Dendritic cell treated with granulocyte-macrophage colony-stimulating factor and Interleukin-4, amounts not matched to agents 40 ng/mL and 50 ng/mL, for 4 days (primary cell): ENCODE measurements at regions not wholly inside any gene's neighbourhood (a gene's known extent, or its start where the extent isn't known, plus 50 kb on each side); places are given as distances from the start of the nearest gene placed in this dataset.
"Not testable (repeated sequence)": the region's sequence is repeated elsewhere in the genome, so short reads cannot be mapped to it uniquely, and the experiment has no call there.

Experiments used
- H3K27ac Mint-ChIP-seq: one replicate; pipeline ENCODE4 v1.8.0; 2022; ENCODE audit warnings: mild to moderate bottlenecking, mixed read lengths
- H3K27me3 Mint-ChIP-seq: one replicate; pipeline ENCODE4 v1.8.0; 2022; ENCODE audit warnings: mild to moderate bottlenecking, mixed read lengths
- H3K36me3 Mint-ChIP-seq: one replicate; pipeline ENCODE4 v1.8.0; 2022; ENCODE audit warnings: low read depth, mixed read lengths
- H3K4me1 Mint-ChIP-seq: one replicate; pipeline ENCODE4 v1.8.0; 2022; ENCODE audit warnings: low read depth, mixed read lengths
- H3K4me3 Mint-ChIP-seq: one replicate; pipeline ENCODE4 v1.8.0; 2022; ENCODE audit warnings: mild to moderate bottlenecking, moderate library complexity, mixed read lengths
- H3K9me3 Mint-ChIP-seq: one replicate; pipeline ENCODE4 v1.8.0; 2022; ENCODE audit warnings: mixed read lengths
- intact Hi-C: fragments of 100-400 bp; cut with micrococcal nuclease; formaldehyde crosslinking; loops from one replicate; pipeline ENCODE4 v1.15.0; 2022

GRCh38 chr11:91563176-91563575 is 661.4 kb upstream of the FAT3 start:
- H3K9me3 Mint-ChIP-seq = peaks cover 23% of the 10 kb centered on the region
- H3K27ac Mint-ChIP-seq = no peak overlapping the region
- no peak overlapping the region for H3K4me3 Mint-ChIP-seq
- no peaks in the 10 kb centered on the region for H3K36me3 Mint-ChIP-seq
- no peaks in the 10 kb centered on the region for H3K4me1 Mint-ChIP-seq
- no peaks in the 10 kb centered on the region for H3K27me3 Mint-ChIP-seq
- intact Hi-C loops = no loop called here

- intact Hi-C loops = no loop called here
Measured at GRCh38 chr11:91560434-91560833, 664.2 kb upstream of the FAT3 start.

GRCh38 chr11:91538065-91538464 is 686.6 kb upstream of the FAT3 start:
- intact Hi-C loops = no loop called here
- no peaks in the 10 kb centered on the region for H3K27me3 Mint-ChIP-seq
- no peak overlapping the region for H3K4me3 Mint-ChIP-seq
- no peaks in the 10 kb centered on the region for H3K4me1 Mint-ChIP-seq
- no peak overlapping the region for H3K27ac Mint-ChIP-seq
- H3K9me3 Mint-ChIP-seq = peaks cover 45% of the 10 kb centered on the region
- H3K36me3 Mint-ChIP-seq = no peaks in the 10 kb centered on the region

More at GRCh38 chr11:91560434-91560833, 664.2 kb upstream of the FAT3 start:
- H3K27ac Mint-ChIP-seq = no peak overlapping the region
- H3K9me3 Mint-ChIP-seq = peaks cover 23% of the 10 kb centered on the region
- no peaks in the 10 kb centered on the region for H3K36me3 Mint-ChIP-seq
- no peak overlapping the region for H3K4me3 Mint-ChIP-seq
- H3K27me3 Mint-ChIP-seq = no peaks in the 10 kb centered on the region
- H3K4me1 Mint-ChIP-seq = no peaks in the 10 kb centered on the region

GRCh38 chr11:91536366-91536765 is 688.3 kb upstream of the FAT3 start:
- Mint-ChIP-seq H3K9me3 (peaks cover 44% of the 10 kb centered on the region), H3K27me3 (no peaks in the 10 kb centered on the region), H3K36me3 (no peaks in the 10 kb centered on the region), H3K4me3 (no peak overlapping the region), H3K4me1 (no peaks in the 10 kb centered on the region), H3K27ac (no peak overlapping the region)
- intact Hi-C loops = no loop called here

GRCh38 chr11:91528965-91529364 is 695.7 kb upstream of the FAT3 start:
- peaks cover 35% of the 10 kb centered on the region for H3K9me3 Mint-ChIP-seq
- no peaks in the 10 kb centered on the region for H3K36me3 Mint-ChIP-seq
- no peaks in the 10 kb centered on the region for H3K27me3 Mint-ChIP-seq
- no peak overlapping the region for H3K4me3 Mint-ChIP-seq
- no peaks in the 10 kb centered on the region for H3K4me1 Mint-ChIP-seq
- intact Hi-C loops = no loop called here
- no peak overlapping the region for H3K27ac Mint-ChIP-seq

GRCh38 chr11:91527380-91528030 is 697.1 kb upstream of the FAT3 start:
- Mint-ChIP-seq H3K9me3 (peaks cover 26% of the 10 kb centered on the region), H3K27me3 (no peaks in the 10 kb centered on the region), H3K4me3 (no peak overlapping the region), H3K27ac (no peak overlapping the region), H3K36me3 (no peaks in the 10 kb centered on the region), H3K4me1 (no peaks in the 10 kb centered on the region)
- intact Hi-C loops = no loop called here

GRCh38 chr11:91513734-91514133 is 710.9 kb upstream of the FAT3 start:
- H3K27me3 Mint-ChIP-seq = no peaks in the 10 kb centered on the region
- H3K4me3 Mint-ChIP-seq = no peak overlapping the region
- H3K36me3 Mint-ChIP-seq = no peaks in the 10 kb centered on the region
- no peaks in the 10 kb centered on the region for H3K4me1 Mint-ChIP-seq
- no peak overlapping the region for H3K27ac Mint-ChIP-seq
- intact Hi-C loops = no loop called here
- peaks cover 15% of the 10 kb centered on the region for H3K9me3 Mint-ChIP-seq

GRCh38 chr11:91497847-91498246 is 726.8 kb upstream of the FAT3 start:
- H3K4me3 Mint-ChIP-seq = no peak overlapping the region
- H3K27ac Mint-ChIP-seq = no peak overlapping the region
- no peaks in the 10 kb centered on the region for H3K36me3 Mint-ChIP-seq
- H3K9me3 Mint-ChIP-seq = no peaks in the 10 kb centered on the region
- H3K27me3 Mint-ChIP-seq = no peaks in the 10 kb centered on the region
- no peaks in the 10 kb centered on the region for H3K4me1 Mint-ChIP-seq
- intact Hi-C loops = no loop called here

- no peaks in the 10 kb centered on the region for H3K27me3 Mint-ChIP-seq
- no peaks in the 10 kb centered on the region for H3K36me3 Mint-ChIP-seq
- H3K27ac Mint-ChIP-seq = no peak overlapping the region
- H3K9me3 Mint-ChIP-seq = no peaks in the 10 kb centered on the region
- H3K4me1 Mint-ChIP-seq = no peaks in the 10 kb centered on the region
- intact Hi-C loops = no loop called here
- no peak overlapping the region for H3K4me3 Mint-ChIP-seq
Measured at GRCh38 chr11:91495837-91496236, 728.8 kb upstream of the FAT3 start.

- Mint-ChIP-seq H3K4me1 (no peaks in the 10 kb centered on the region), H3K27me3 (no peaks in the 10 kb centered on the region), H3K9me3 (peaks cover 56% of the 10 kb centered on the region), H3K27ac (no peak overlapping the region), H3K4me3 (no peak overlapping the region), H3K36me3 (no peaks in the 10 kb centered on the region)
- intact Hi-C loops = no loop called here
Measured at GRCh38 chr11:91489989-91490388, 734.6 kb upstream of the FAT3 start.

GRCh38 chr11:91483956-91484355 is 740.7 kb upstream of the FAT3 start:
- H3K27ac Mint-ChIP-seq, H3K36me3 Mint-ChIP-seq, H3K4me1 Mint-ChIP-seq, H3K4me3 Mint-ChIP-seq, H3K27me3 Mint-ChIP-seq, intact Hi-C loops: not testable (repeated sequence)
- H3K9me3 Mint-ChIP-seq = peaks cover 44% of the 10 kb centered on the region

GRCh38 chr11:91481875-91482274 is 742.7 kb upstream of the FAT3 start:
- H3K27ac Mint-ChIP-seq, H3K4me3 Mint-ChIP-seq, H3K27me3 Mint-ChIP-seq, H3K4me1 Mint-ChIP-seq, H3K36me3 Mint-ChIP-seq, intact Hi-C loops: not testable (repeated sequence)
- peaks cover 44% of the 10 kb centered on the region for H3K9me3 Mint-ChIP-seq

GRCh38 chr11:91470656-91471055 is 754.0 kb upstream of the FAT3 start:
- Mint-ChIP-seq H3K27me3 (no peaks in the 10 kb centered on the region), H3K36me3 (no peaks in the 10 kb centered on the region), H3K9me3 (peaks cover 12% of the 10 kb centered on the region), H3K27ac (no peak overlapping the region), H3K4me1 (no peaks in the 10 kb centered on the region), H3K4me3 (no peak overlapping the region)
- intact Hi-C loops = no loop called here

- H3K9me3 Mint-ChIP-seq = no peaks in the 10 kb centered on the region
- no peaks in the 10 kb centered on the region for H3K27me3 Mint-ChIP-seq
- no peaks in the 10 kb centered on the region for H3K36me3 Mint-ChIP-seq
- no peak overlapping the region for H3K4me3 Mint-ChIP-seq
- H3K27ac Mint-ChIP-seq = no peak overlapping the region
- intact Hi-C loops = no loop called here
- no peaks in the 10 kb centered on the region for H3K4me1 Mint-ChIP-seq
Measured at GRCh38 chr11:91459840-91460239, 764.8 kb upstream of the FAT3 start.

GRCh38 chr11:91446267-91446666 is 778.4 kb upstream of the FAT3 start:
- Mint-ChIP-seq H3K36me3 (no peaks in the 10 kb centered on the region), H3K27ac (no peak overlapping the region), H3K9me3 (peaks cover 38% of the 10 kb centered on the region), H3K4me3 (no peak overlapping the region), H3K27me3 (no peaks in the 10 kb centered on the region), H3K4me1 (no peaks in the 10 kb centered on the region)
- intact Hi-C loops = no loop called here
